C4-2B (cell line): ENCODE measurements at regions not wholly inside any gene's neighbourhood (a gene's known extent, or its start where the extent isn't known, plus 50 kb on each side); places are given as distances from the start of the nearest gene placed in this dataset.

Experiments used
- H3K27ac ChIP-seq: fragments of 450-650 bp; 2 replicates; pipeline ENCODE4 v1.5.1; 2017
- CTCF ChIP-seq: fragments of 450-650 bp; conservative IDR thresholded peaks from 2 replicates; pipeline ENCODE4 v1.5.1; 2017; ENCODE audit warnings: mild to moderate bottlenecking
- ZFX ChIP-seq: fragments of 450-650 bp; IDR thresholded peaks from 2 replicates; pipeline ENCODE4 v1.6.1; 2017

GRCh38 chr13:90746230-90746629 lies 601.3 kb upstream of the MIR17HG start:
- no peak for TF ChIP-seq CTCF
- no peak for TF ChIP-seq ZFX
- no peak overlapping the region for H3K27ac ChIP-seq

- no peak overlapping the region for H3K27ac ChIP-seq
- TF ChIP-seq CTCF (no peak), ZFX (no peak)
Observed at GRCh38 chr13:90750021-90750420, 597.5 kb upstream of the MIR17HG start.

GRCh38 chr13:90751026-90751425 lies 596.5 kb upstream of the MIR17HG start:
- no peak overlapping the region for H3K27ac ChIP-seq
- no peak for TF ChIP-seq CTCF
- TF ChIP-seq ZFX, result no peak

- TF ChIP-seq ZFX, result no peak
- TF ChIP-seq CTCF, result no peak
Observed at GRCh38 chr13:90752070-90752469, 595.4 kb upstream of the MIR17HG start.

GRCh38 chr13:90757127-90757680 lies 590.3 kb upstream of the MIR17HG start:
- no peak overlapping the region for H3K27ac ChIP-seq
- TF ChIP-seq ZFX (no peak), CTCF (no peak)

More at GRCh38 chr13:90752070-90752469, 595.4 kb upstream of the MIR17HG start:
- no peak overlapping the region for H3K27ac ChIP-seq

- H3K27ac ChIP-seq, result no peak overlapping the region
- TF ChIP-seq CTCF (no peak), ZFX (no peak)
Observed at GRCh38 chr13:90760639-90761038, 586.8 kb upstream of the MIR17HG start.

GRCh38 chr13:90763476-90764150 lies 583.9 kb upstream of the MIR17HG start:
- TF ChIP-seq ZFX, result no peak
- no peak for TF ChIP-seq CTCF
- no peak overlapping the region for H3K27ac ChIP-seq
